CD4-positive, CD25-positive, alpha-beta regulatory T cell (primary cell): ENCODE measurements at regions not wholly inside any gene's neighbourhood (a gene's known extent, or its start where the extent isn't known, plus 50 kb on each side); places are given as distances from the start of the nearest gene placed in this dataset.
A peak's percentile ranks its signal among the peaks of the same experiment; 100 is the strongest.

Experiments
- ATAC-seq, 2 donors: fragments of 150-1000 bp; cut with Tn5 transposase; one replicate each; pipeline ENCODE4 v1.10.0; 2021; ENCODE audit warnings: low read depth in 2 of 2, moderate number of reproducible peaks in 2 of 2, moderate library complexity in 1 of 2
- DNase-seq, 3 donors: peaks; one replicate each; pipeline versions ENCODE4 v3.0.0 to v3.0.0-alpha.2; 2012 to 2022; ENCODE audit warnings: mixed read lengths in 1 of 3
- H3K27ac ChIP-seq: one replicate; pipeline ENCODE4 v1.7.0; 2013; ENCODE audit warnings: mild to moderate bottlenecking, low read length; ENCODE audit not compliant: insufficient read depth, poor library complexity, severe bottlenecking
- H3K27me3 ChIP-seq: one replicate; pipeline ENCODE4 v1.7.0; 2013; ENCODE audit warnings: low read length; ENCODE audit not compliant: control insufficient read depth, insufficient read depth
- H3K36me3 ChIP-seq: one replicate; pipeline ENCODE4 v1.7.0; 2013; ENCODE audit warnings: mild to moderate bottlenecking, low read length, moderate library complexity; ENCODE audit not compliant: control insufficient read depth, insufficient read depth
- H3K4me1 ChIP-seq: 2 replicates; pipeline ENCODE4 v1.7.0; 2013; ENCODE audit warnings: mild to moderate bottlenecking, low read length; ENCODE audit not compliant: insufficient read depth, control insufficient read depth, poor library complexity, severe bottlenecking
- H3K4me3 ChIP-seq: one replicate; pipeline ENCODE4 v1.7.0; 2013; ENCODE audit warnings: low read depth, mild to moderate bottlenecking, low read length, moderate library complexity
- H3K9me3 ChIP-seq, 2 experiments: 1 replicate in 1 of 2; 2 replicates in 1 of 2; pipeline ENCODE4 v1.7.0; 2013; ENCODE audit warnings: low read length in 2 of 2, mild to moderate bottlenecking in 1 of 2, moderate library complexity in 1 of 2; ENCODE audit not compliant: control insufficient read depth in 2 of 2
- H3K27ac Mint-ChIP-seq, 3 donors: one replicate each; pipeline ENCODE4 v1.8.0; 2020 to 2022; ENCODE audit warnings: mild to moderate bottlenecking in 3 of 3, mixed read lengths in 3 of 3, moderate library complexity in 2 of 3
- H3K27me3 Mint-ChIP-seq: one replicate; pipeline ENCODE4 v1.8.0; 2022; ENCODE audit warnings: mild to moderate bottlenecking, mixed read lengths
- H3K36me3 Mint-ChIP-seq: one replicate; pipeline ENCODE4 v1.8.0; 2020; ENCODE audit warnings: mixed read lengths
- H3K4me1 Mint-ChIP-seq, 4 donors: one replicate each; pipeline ENCODE4 v1.8.0; 2020 to 2022; ENCODE audit warnings: mixed read lengths in 4 of 4, mild to moderate bottlenecking in 1 of 4
- H3K4me3 Mint-ChIP-seq, 4 donors: one replicate each; pipeline ENCODE4 v1.8.0; 2020 to 2022; ENCODE audit warnings: mild to moderate bottlenecking in 4 of 4, mixed read lengths in 4 of 4, moderate library complexity in 3 of 4
- H3K9me3 Mint-ChIP-seq, 7 donors: one replicate each; pipeline ENCODE4 v1.8.0; 2020 to 2022; ENCODE audit warnings: mixed read lengths in 7 of 7, mild to moderate bottlenecking in 3 of 7, moderate library complexity in 2 of 7

DNA sequence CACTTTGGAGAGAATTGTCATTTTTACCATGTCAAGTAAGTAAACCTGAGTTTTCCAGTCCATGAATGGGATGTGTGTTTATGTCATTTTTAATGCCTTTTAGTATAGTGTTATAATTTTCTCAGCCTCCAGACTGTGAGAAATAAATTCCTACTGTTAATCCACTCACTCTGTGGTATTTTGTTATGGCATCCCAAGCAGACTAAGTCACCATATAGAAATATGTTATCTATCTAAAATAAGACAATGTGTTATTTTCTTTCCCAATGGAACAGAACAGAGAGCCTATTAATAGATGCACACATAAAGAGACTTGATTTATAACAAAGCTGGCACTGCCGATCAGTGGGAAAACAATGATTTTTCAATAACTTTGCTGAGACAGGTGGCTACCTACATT lies 70.2 kb upstream of the SLC4A11 start:
- Histone ChIP-seq H3K4me1 (no peaks in the 10 kb centered on the region), H3K36me3 (peaks cover 33% of the 10 kb centered on the region), H3K27ac (no peak overlapping the region), H3K9me3 (no peaks in the 10 kb centered on the region), H3K27me3 (no peaks in the 10 kb centered on the region), H3K4me3 (no peak overlapping the region)
- no peak for ATAC-seq
- Mint-ChIP-seq H3K4me1 (peaks cover 0 to 6% (median 2%) of the 10 kb centered on the region in 4 donors), H3K27ac (peak overlapping the region in 1 of 3 donors; percentile 41), H3K27me3 (no peaks in the 10 kb centered on the region), H3K36me3 (peaks cover 50% of the 10 kb centered on the region), H3K9me3 (no peaks in the 10 kb centered on the region), H3K4me3 (no peak overlapping the region)
- DNase-seq = no peak

GRCh38 chr20:3307725-3308124 lies 68.7 kb upstream of the SLC4A11 start:
- Histone ChIP-seq H3K27ac (no peak overlapping the region), H3K36me3 (peaks cover 41% of the 10 kb centered on the region), H3K4me3 (no peak overlapping the region), H3K4me1 (no peaks in the 10 kb centered on the region), H3K9me3 (no peaks in the 10 kb centered on the region), H3K27me3 (no peaks in the 10 kb centered on the region)
- Mint-ChIP-seq H3K4me3 (no peak overlapping the region), H3K36me3 (peaks cover 42% of the 10 kb centered on the region), H3K4me1 (peaks cover 0 to 6% (median 2%) of the 10 kb centered on the region in 4 donors), H3K27me3 (no peaks in the 10 kb centered on the region), H3K9me3 (no peaks in the 10 kb centered on the region), H3K27ac (no peak overlapping the region)
- DNase-seq (no peak), ATAC-seq (no peak)

DNA sequence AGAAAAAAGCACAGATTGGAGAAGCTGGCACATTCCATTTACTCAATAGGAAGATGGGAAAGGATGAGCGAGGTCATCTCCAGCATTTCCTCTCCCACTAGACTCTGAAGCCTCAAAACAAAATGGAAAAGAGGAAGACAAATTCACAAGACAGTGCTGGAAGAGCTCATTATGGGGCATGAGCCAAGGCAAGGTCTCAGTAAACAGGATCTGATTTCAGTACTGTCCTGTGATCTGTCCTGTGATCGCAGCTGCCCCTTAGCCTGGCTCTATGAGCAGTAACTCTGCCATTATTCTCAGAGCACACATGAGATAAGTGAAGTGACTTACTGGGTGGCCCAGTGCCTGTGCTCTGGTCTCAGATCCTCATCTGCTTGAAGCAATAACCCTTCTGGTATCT lies 68.1 kb upstream of the SLC4A11 start:
- Mint-ChIP-seq H3K9me3 (no peaks in the 10 kb centered on the region), H3K36me3 (peaks cover 40% of the 10 kb centered on the region), H3K4me3 (no peak overlapping the region), H3K27me3 (no peaks in the 10 kb centered on the region), H3K4me1 (peaks cover 0 to 6% (median 2%) of the 10 kb centered on the region in 4 donors), H3K27ac (peak overlapping the region in 1 of 3 donors; percentile 41)
- Histone ChIP-seq H3K36me3 (peaks cover 39% of the 10 kb centered on the region), H3K4me1 (no peaks in the 10 kb centered on the region), H3K4me3 (no peak overlapping the region), H3K27ac (no peak overlapping the region), H3K27me3 (no peaks in the 10 kb centered on the region), H3K9me3 (no peaks in the 10 kb centered on the region)
- no peak for DNase-seq
- ATAC-seq = no peak

- Mint-ChIP-seq H3K4me1 (peaks cover 0 to 2% (median 0%) of the 10 kb centered on the region in 4 donors), H3K27ac (peak overlapping the region in 1 of 3 donors; percentile 78)
- H3K27me3 ChIP-seq = no peaks in the 10 kb centered on the region
Measured at GRCh38 chr20:3306068-3306467, 67.1 kb upstream of the SLC4A11 start.

GRCh38 chr20:3304456-3304855 lies 65.5 kb upstream of the SLC4A11 start:
- no peaks in the 10 kb centered on the region for H3K27me3 ChIP-seq
- no peak overlapping the region for H3K4me3 ChIP-seq
- no peaks in the 10 kb centered on the region for H3K9me3 Mint-ChIP-seq
- no peaks in the 10 kb centered on the region for H3K27me3 Mint-ChIP-seq
- H3K36me3 ChIP-seq = peaks cover 36% of the 10 kb centered on the region
- DNase-seq = no peak
- no peaks in the 10 kb centered on the region for H3K9me3 ChIP-seq
- H3K27ac ChIP-seq = no peak overlapping the region
- H3K4me1 Mint-ChIP-seq = peaks cover 0 to 2% (median 0%) of the 10 kb centered on the region in 4 donors
- H3K4me3 Mint-ChIP-seq = no peak overlapping the region
- ATAC-seq = no peak
- no peaks in the 10 kb centered on the region for H3K4me1 ChIP-seq
- H3K36me3 Mint-ChIP-seq = peaks cover 31% of the 10 kb centered on the region
- H3K27ac Mint-ChIP-seq = no peak overlapping the region

More at GRCh38 chr20:3306068-3306467, 67.1 kb upstream of the SLC4A11 start:
- DNase-seq (no peak), ATAC-seq (no peak)
- H3K9me3 Mint-ChIP-seq = no peaks in the 10 kb centered on the region
- H3K36me3 Mint-ChIP-seq = peaks cover 34% of the 10 kb centered on the region
- Histone ChIP-seq H3K27ac (no peak overlapping the region), H3K9me3 (no peaks in the 10 kb centered on the region), H3K36me3 (peaks cover 39% of the 10 kb centered on the region), H3K4me3 (no peak overlapping the region), H3K4me1 (no peaks in the 10 kb centered on the region)
- no peak overlapping the region for H3K4me3 Mint-ChIP-seq
- H3K27me3 Mint-ChIP-seq = no peaks in the 10 kb centered on the region

- Histone ChIP-seq H3K9me3 (no peaks in the 10 kb centered on the region), H3K27me3 (no peaks in the 10 kb centered on the region), H3K4me3 (no peak overlapping the region), H3K36me3 (peaks cover 29% of the 10 kb centered on the region), H3K4me1 (no peaks in the 10 kb centered on the region), H3K27ac (no peak overlapping the region)
- H3K4me1 Mint-ChIP-seq = no peaks in the 10 kb centered on the region
- no peaks in the 10 kb centered on the region for H3K9me3 Mint-ChIP-seq
- H3K27me3 Mint-ChIP-seq = no peaks in the 10 kb centered on the region
- ATAC-seq (no peak), DNase-seq (no peak)
- no peak overlapping the region for H3K27ac Mint-ChIP-seq
- peaks cover 25% of the 10 kb centered on the region for H3K36me3 Mint-ChIP-seq
- H3K4me3 Mint-ChIP-seq = no peak overlapping the region
Measured at GRCh38 chr20:3297079-3297378, 58.0 kb upstream of the SLC4A11 start.

DNA sequence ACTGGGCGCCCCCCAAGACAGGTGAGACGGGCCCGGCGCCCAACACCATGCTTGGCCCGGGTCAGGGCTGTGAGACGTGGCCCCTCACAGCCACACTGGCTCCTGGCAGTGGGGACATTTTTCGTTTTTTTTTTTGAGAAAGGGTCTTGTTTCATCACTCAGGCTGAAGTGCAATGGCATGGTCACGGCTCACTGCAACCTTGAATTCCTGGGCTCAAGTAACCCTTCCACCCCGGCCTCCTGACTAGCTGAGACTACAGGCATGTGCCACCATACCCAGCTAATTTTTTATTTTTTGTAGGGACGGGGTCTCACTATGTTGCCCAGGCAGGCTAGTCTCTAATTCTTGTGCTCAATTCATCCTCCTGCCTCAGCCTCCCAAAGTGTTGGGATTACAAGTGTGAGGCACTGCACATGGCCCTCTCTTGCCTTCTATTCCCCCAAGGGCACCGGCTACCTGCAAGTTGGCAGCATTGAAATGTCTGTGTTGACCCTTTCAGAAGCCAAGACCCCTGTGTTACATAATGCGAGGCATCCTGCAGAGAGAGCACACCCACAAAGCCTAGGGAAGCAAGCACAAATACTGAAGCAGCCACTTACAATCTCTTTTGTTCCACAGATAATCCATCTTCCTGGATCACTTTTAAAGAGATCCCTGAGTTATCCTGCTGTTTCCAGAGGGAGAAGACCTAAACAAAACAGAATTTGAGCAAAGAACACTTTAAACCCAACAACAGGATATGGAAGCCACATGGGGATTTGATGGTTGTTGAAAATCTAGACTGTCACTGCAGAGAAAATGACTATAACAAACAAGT lies 57.5 kb upstream of the SLC4A11 start:
- H3K27me3 Mint-ChIP-seq = no peaks in the 10 kb centered on the region
- Histone ChIP-seq H3K27me3 (no peaks in the 10 kb centered on the region), H3K9me3 (no peaks in the 10 kb centered on the region), H3K4me1 (no peaks in the 10 kb centered on the region), H3K4me3 (no peak overlapping the region), H3K36me3 (peaks cover 29% of the 10 kb centered on the region), H3K27ac (no peak overlapping the region)
- ATAC-seq (no peak), DNase-seq (no peak)
- H3K4me3 Mint-ChIP-seq = no peak overlapping the region
- H3K27ac Mint-ChIP-seq = peak overlapping the region in 1 of 3 donors; percentile 29
- H3K4me1 Mint-ChIP-seq = no peaks in the 10 kb centered on the region
- H3K9me3 Mint-ChIP-seq = no peaks in the 10 kb centered on the region
- H3K36me3 Mint-ChIP-seq = peaks cover 30% of the 10 kb centered on the region
